ENCODE measurements at regions not wholly inside any gene's neighbourhood (a gene's known extent, or its start where the extent isn't known, plus 50 kb on each side); places are given as distances from the start of the nearest gene placed in this dataset.

- DNase-seq = no peak
- ATAC-seq = no peak
- H3K27me3 ChIP-seq = no peaks in the 10 kb centered on the region
- H3K9me3 ChIP-seq = no peaks in the 10 kb centered on the region
- no peaks in the 10 kb centered on the region for H3K4me1 ChIP-seq
- no peak overlapping the region for H3K27ac ChIP-seq
- H3K4me3 ChIP-seq = no peak overlapping the region
- TF ChIP-seq, protein P1, sequence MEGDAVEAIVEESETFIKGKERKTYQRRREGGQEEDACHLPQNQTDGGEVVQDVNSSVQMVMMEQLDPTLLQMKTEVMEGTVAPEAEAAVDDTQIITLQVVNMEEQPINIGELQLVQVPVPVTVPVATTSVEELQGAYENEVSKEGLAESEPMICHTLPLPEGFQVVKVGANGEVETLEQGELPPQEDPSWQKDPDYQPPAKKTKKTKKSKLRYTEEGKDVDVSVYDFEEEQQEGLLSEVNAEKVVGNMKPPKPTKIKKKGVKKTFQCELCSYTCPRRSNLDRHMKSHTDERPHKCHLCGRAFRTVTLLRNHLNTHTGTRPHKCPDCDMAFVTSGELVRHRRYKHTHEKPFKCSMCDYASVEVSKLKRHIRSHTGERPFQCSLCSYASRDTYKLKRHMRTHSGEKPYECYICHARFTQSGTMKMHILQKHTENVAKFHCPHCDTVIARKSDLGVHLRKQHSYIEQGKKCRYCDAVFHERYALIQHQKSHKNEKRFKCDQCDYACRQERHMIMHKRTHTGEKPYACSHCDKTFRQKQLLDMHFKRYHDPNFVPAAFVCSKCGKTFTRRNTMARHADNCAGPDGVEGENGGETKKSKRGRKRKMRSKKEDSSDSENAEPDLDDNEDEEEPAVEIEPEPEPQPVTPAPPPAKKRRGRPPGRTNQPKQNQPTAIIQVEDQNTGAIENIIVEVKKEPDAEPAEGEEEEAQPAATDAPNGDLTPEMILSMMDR (IDR thresholded peaks at IDR 0.05) = no peak
- no peaks in the 10 kb centered on the region for H3K36me3 ChIP-seq
- intact Hi-C loops (cut with DNase I) = no loop called here
These were observed 171.1 kb upstream of the PPARGC1A start for GRCh38 chr4:24060932-24061331.

- Histone ChIP-seq H3K27ac (no peak overlapping the region), H3K9me3 (no peaks in the 10 kb centered on the region), H3K4me3 (no peak overlapping the region), H3K36me3 (no peaks in the 10 kb centered on the region), H3K4me1 (no peaks in the 10 kb centered on the region), H3K27me3 (no peaks in the 10 kb centered on the region)
- DNase-seq = no peak
- no peak for ATAC-seq
- TF ChIP-seq, protein P1 (IDR thresholded peaks at IDR 0.05) = no peak
- intact Hi-C loops (cut with DNase I) = no loop called here
These were observed 170.0 kb upstream of the PPARGC1A start for GRCh38 chr4:24059839-24060238.

- H3K27ac ChIP-seq = no peak overlapping the region
- no peak for ATAC-seq
- H3K4me3 ChIP-seq = no peak overlapping the region
- no peaks in the 10 kb centered on the region for H3K9me3 ChIP-seq
- intact Hi-C loops (cut with DNase I) = no loop called here
- H3K27me3 ChIP-seq = no peaks in the 10 kb centered on the region
- no peak for DNase-seq
- H3K36me3 ChIP-seq = no peaks in the 10 kb centered on the region
- H3K4me1 ChIP-seq = no peaks in the 10 kb centered on the region
- TF ChIP-seq, protein P1 (IDR thresholded peaks at IDR 0.05) = no peak
These were observed 168.2 kb upstream of the PPARGC1A start for GRCh38 chr4:24057915-24058559.

- no peak for ATAC-seq
- no peak for DNase-seq
- intact Hi-C loops (cut with DNase I) = no loop called here
- Histone ChIP-seq H3K4me1 (no peaks in the 10 kb centered on the region), H3K4me3 (no peak overlapping the region), H3K27me3 (no peaks in the 10 kb centered on the region), H3K9me3 (no peaks in the 10 kb centered on the region), H3K36me3 (no peaks in the 10 kb centered on the region), H3K27ac (no peak overlapping the region)
- TF ChIP-seq, protein P1 (IDR thresholded peaks at IDR 0.05) = no peak
These were observed 166.4 kb upstream of the PPARGC1A start for GRCh38 chr4:24056289-24056688.

DNA sequence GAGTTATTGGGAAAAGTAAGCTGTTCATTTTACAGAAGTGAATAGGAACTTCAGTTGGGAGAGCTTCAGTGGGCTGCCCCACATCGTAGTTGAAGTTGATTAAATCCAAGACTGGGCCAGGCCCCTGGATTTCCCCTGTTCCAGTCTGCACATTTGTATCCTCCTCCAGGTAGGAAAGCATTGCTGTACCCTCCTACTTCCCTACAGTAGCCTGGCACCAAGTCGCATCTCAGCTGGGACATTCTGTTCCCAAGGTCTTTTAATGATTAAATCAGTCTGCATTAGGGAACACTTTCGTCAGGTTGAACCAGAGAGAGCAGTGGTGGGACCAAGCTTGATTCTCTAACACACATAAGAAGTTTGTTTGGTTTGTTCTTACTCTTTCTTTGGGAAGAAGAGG is 165.8 kb upstream of the PPARGC1A start:
- Histone ChIP-seq H3K27ac (no peak overlapping the region), H3K36me3 (no peaks in the 10 kb centered on the region), H3K4me3 (no peak overlapping the region), H3K27me3 (no peaks in the 10 kb centered on the region), H3K9me3 (no peaks in the 10 kb centered on the region), H3K4me1 (no peaks in the 10 kb centered on the region)
- intact Hi-C loops (cut with DNase I) = no loop called here
- TF ChIP-seq, protein P1 (IDR thresholded peaks at IDR 0.05) = no peak
- ATAC-seq (no peak), DNase-seq (no peak)
